IPS DF 6.9 (cell line): ENCODE measurements at regions not wholly inside any gene's neighbourhood (a gene's known extent, or its start where the extent isn't known, plus 50 kb on each side); places are given as distances from the start of the nearest gene placed in this dataset.

Experiments
- DNase-seq: peaks from one replicate; pipeline ENCODE4 v3.0.0-alpha.2; 2013; ENCODE audit warnings: low read depth, low spot score
- H3K27ac ChIP-seq: one replicate; pipeline ENCODE4 v1.5.1; 2013; ENCODE audit warnings: low read length, control low read depth
- H3K27me3 ChIP-seq: 2 replicates; pipeline ENCODE4 v1.6.1; 2013; ENCODE audit warnings: mild to moderate bottlenecking, low read length; ENCODE audit not compliant: control insufficient read depth, insufficient read depth
- H3K36me3 ChIP-seq: 2 replicates; pipeline ENCODE4 v1.6.1; 2013; ENCODE audit warnings: low read length; ENCODE audit not compliant: control insufficient read depth, insufficient read depth
- H3K4me1 ChIP-seq: 2 replicates; pipeline ENCODE4 v1.6.1; 2013; ENCODE audit warnings: low read length; ENCODE audit not compliant: control insufficient read depth, insufficient read depth
- H3K4me3 ChIP-seq: 2 replicates; pipeline ENCODE4 v1.5.1; 2013; ENCODE audit warnings: mild to moderate bottlenecking, low read length
- H3K9me3 ChIP-seq: 2 replicates; pipeline ENCODE4 v1.6.1; 2013; ENCODE audit warnings: low read length, inconsistent platforms; ENCODE audit not compliant: control insufficient read depth, insufficient read depth
- WGBS: extraction: QIAGEN DNeasy Blood & Tissue Kit; methylation state at CpG from one replicate; pipeline ENCODE4 v1.1.7; 2013; ENCODE audit warnings: mixed read lengths, missing lambda C conversion rate; ENCODE audit not compliant: insufficient read length, insufficient coverage; 5-methylcytosine and 5-hydroxymethylcytosine counted together

DNA sequence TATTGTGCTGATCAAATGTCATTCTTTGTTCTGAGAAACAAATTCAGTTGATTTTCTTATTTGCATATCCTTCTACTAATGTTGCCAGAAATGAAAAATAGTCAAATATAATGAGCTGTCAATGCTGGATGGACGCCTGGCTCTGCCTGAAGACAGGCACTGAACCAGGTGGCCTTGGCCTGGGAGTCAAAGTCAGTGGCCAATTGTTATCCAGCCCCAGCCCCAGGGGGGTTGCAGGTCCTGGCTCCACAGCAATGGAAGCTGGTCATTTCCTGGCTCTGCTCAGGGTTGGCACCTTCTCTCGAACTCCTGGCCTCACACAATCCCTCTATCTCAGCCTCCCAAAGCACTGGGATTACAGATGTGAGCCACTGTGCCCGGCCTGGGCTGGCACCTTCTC, 176.8 kb upstream of the GLI2 start:
- H3K27me3 ChIP-seq = no peaks in the 10 kb centered on the region
- no peaks in the 10 kb centered on the region for H3K9me3 ChIP-seq
- H3K36me3 ChIP-seq = no peaks in the 10 kb centered on the region
- no peaks in the 10 kb centered on the region for H3K4me1 ChIP-seq
- H3K27ac ChIP-seq = no peak overlapping the region
- no peak overlapping the region for H3K4me3 ChIP-seq
- no peak for DNase-seq
- WGBS = no CpG with 5 or more reads among the region's 3 CpGs

DNA sequence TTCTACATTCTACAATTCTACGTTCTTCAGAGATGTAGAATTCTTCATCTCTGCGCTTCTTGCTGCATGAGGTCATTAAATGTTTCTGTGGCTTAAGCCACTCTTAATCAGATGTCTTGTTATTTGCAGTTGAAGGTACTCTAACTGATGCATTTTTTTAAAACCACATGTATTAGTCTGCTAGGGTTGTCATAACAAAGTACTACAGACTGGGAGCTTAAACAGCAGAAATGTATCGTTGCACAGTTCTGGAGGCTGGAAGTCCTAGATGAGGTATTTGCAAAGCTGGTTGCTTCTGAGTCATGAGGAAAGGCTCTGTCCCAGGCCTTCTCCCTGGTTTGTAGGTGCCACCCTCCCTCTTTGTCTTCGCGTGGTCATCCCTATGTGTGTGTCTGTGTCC, 176.3 kb upstream of the GLI2 start:
- no peak for DNase-seq
- no peaks in the 10 kb centered on the region for H3K9me3 ChIP-seq
- no peaks in the 10 kb centered on the region for H3K4me1 ChIP-seq
- no peaks in the 10 kb centered on the region for H3K36me3 ChIP-seq
- WGBS = no CpG with 5 or more reads among the region's 5 CpGs
- H3K27me3 ChIP-seq = no peaks in the 10 kb centered on the region
- no peak overlapping the region for H3K27ac ChIP-seq
- no peak overlapping the region for H3K4me3 ChIP-seq

DNA sequence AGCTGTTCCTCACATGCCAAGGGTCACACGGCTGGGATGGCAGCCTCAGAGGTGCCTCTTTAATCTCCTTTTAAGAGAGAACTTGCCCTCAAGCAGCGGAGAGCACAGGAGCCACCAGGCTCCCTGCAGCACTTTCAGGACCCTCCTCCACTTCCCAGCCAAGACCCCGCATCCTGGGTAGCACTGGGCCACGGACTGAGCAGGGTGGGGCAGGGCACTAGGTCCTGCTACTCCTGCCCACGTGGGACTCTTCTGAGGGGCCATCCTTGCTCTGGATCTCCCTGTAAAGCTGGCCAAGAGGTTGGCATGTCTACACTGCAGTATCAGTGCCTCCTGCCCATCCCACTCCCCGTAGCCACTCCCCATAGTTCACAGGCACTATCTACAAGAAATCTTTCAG, 175.3 kb upstream of the GLI2 start:
- no peaks in the 10 kb centered on the region for H3K4me1 ChIP-seq
- no peak overlapping the region for H3K27ac ChIP-seq

DNA sequence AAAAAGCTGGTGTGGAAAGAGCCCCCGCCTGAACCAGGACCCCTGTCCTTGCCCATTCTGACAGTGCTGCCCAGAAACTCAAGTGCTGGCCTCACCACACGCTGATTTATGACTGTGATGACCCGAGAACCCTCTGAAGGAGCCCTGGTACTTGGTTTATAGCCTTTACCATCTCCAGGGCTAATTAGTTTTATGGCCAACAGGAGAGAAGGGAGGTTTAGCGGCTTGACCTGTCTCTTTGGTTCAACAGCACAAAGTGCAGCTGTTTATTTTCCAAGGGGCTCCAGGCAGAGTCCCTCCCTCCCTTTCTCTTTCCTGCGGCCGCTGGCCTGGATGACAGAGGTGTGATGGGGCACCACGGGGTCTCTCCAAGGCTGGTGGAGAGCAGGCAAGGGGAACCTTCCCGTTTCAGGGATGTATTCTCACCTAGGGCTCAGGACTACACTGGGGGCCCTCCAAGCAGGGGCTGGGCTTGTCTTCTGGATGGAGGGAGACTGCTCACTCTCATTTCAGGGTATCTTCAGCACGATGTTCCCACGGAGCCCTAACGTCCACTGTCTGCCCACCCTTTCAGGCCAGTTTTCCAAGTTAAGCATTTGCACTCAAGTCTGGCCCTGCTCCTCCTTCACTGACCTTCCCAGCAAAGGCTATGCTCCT, 174.2 kb upstream of the GLI2 start:
- DNase-seq = no peak
- H3K36me3 ChIP-seq = no peaks in the 10 kb centered on the region
- no peaks in the 10 kb centered on the region for H3K4me1 ChIP-seq
- H3K27me3 ChIP-seq = no peaks in the 10 kb centered on the region
- no peak overlapping the region for H3K27ac ChIP-seq
- WGBS = no CpG with 5 or more reads among the region's 11 CpGs
- no peaks in the 10 kb centered on the region for H3K9me3 ChIP-seq
- H3K4me3 ChIP-seq = no peak overlapping the region

More for the DNA sequence above, 175.3 kb upstream of the GLI2 start:
- Histone ChIP-seq H3K36me3 (no peaks in the 10 kb centered on the region), H3K9me3 (no peaks in the 10 kb centered on the region), H3K4me3 (no peak overlapping the region), H3K27me3 (no peaks in the 10 kb centered on the region)
- WGBS = no CpG with 5 or more reads among the region's 6 CpGs
- DNase-seq = no peak

DNA sequence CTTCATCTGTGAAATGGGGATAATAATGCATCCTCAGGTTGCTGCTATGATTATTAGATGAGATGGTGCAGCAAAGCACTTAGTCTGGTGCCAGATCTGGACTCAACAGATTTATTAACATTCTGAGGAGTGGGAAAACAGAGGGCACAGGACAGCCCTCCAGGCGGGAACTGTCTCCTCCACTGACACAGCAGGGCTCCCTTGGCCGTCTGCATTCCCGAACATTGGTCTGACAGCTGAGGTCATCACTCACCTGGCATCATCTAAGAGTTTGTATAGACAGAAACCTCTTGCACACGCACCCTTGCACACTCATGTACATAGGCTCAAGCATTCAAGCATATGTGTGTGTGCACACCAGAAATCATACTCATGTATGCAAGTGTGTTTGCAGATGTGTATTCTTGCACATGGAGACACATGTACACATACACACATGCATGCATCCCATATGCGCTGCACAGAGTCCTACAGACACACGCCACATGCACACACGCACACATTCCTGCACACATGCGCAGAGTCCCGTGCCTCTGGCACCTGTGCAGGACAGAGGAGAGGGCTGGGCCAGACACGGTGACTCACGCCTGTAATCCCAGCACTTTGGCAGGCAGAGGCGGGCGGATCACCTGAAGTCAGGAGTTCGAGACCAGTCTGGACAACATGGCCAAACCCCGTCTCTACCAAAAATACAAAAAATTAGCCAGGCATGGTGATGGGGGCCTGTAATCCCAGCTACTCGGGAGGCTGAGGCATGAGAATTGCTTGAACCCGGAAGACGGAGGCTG, 173.3 kb upstream of the GLI2 start:
- H3K4me3 ChIP-seq = no peak overlapping the region
- H3K27me3 ChIP-seq = no peaks in the 10 kb centered on the region
- H3K27ac ChIP-seq = no peak overlapping the region
- no peaks in the 10 kb centered on the region for H3K4me1 ChIP-seq
- H3K36me3 ChIP-seq = no peaks in the 10 kb centered on the region
- DNase-seq = no peak
- H3K9me3 ChIP-seq = no peaks in the 10 kb centered on the region
- WGBS = no CpG with 5 or more reads among the region's 18 CpGs

DNA sequence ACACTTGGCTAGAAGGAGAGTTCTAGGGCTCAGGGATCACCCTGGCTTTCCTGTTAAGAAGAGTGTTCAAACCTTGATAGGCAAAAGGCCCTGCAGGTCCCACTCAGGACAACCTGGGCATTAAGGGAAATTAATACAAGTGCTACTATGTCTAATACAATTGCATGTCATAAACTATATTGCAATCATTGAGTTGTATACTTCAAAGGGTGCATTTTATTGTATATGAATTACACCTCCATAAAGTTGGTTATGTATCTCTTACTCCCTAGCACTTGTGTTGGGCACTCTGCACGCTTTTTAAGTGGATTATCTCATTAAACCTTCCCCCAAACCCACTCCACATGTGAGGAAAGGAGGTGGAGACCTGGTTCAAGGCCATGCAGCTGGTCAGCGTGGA, 172.1 kb upstream of the GLI2 start:
- H3K4me1 ChIP-seq = no peaks in the 10 kb centered on the region
- no peaks in the 10 kb centered on the region for H3K36me3 ChIP-seq
- DNase-seq = no peak
- no peak overlapping the region for H3K4me3 ChIP-seq
- H3K9me3 ChIP-seq = no peaks in the 10 kb centered on the region
- H3K27me3 ChIP-seq = no peaks in the 10 kb centered on the region
- no CpG with 5 or more reads among the region's 2 CpGs for WGBS
- H3K27ac ChIP-seq = no peak overlapping the region

DNA sequence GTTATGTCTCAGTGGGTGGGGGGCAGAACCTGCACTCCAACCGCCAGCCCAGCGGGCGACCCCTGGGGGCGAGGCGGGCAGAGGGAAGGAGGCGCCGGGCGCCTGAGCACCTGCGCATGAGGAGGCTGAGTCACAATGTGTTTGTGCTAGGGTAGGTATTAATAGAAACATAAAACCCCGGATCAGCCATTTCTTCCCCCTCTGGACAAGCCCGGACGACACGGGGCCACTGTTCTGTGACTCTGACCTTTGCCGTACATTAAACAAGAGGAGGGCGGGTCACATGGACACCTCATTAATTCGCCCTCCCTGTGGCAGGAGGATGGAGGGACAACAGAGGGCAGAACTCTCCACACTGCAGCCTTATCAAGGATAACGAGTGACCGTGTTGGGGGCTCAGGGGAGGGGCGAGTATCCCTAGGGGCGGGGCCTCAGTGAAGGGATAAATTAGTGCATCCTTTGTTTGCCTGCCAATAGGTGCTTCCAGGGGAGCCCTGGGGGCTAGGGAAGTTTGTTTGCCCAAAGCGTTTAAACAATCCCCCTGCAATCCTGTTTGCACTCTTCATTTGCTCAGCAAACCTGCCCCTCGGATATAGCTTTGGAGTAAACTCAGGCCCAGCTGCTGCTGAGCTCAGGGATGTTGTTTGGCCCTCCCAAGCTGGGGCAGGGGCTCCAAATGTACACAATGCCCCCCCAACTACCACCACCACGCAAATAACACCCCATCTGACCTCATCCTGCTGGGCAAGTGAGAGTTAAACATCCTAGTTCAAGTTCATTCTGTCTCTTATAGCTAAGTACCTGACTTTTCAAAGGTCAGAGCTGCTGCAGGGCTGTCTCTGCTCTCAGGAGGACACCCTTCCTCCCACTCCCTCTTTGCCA, 171.2 kb upstream of the GLI2 start:
- Histone ChIP-seq H3K9me3 (no peaks in the 10 kb centered on the region), H3K36me3 (no peaks in the 10 kb centered on the region), H3K4me1 (no peaks in the 10 kb centered on the region), H3K27me3 (no peaks in the 10 kb centered on the region), H3K27ac (no peak overlapping the region), H3K4me3 (no peak overlapping the region)
- WGBS = no CpG with 5 or more reads among the region's 23 CpGs
- DNase-seq = no peak

DNA sequence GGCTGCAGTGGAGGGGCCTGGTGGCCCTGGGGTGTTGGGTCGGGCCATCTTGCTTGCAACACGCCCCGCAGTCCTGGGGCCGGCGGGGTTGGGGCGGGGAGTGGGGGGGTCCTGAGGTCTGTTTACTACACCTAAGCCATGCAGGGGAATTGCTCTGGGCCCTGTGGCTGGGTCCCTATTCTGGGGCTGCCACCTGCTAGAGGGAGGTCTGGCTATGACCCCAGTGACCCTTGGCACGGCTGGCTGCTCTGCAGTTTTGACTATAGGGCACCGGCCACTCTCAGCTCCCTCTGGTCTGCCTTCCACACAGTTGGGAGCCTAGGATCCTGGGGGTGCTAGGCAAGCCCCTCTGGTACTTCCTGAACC, 170.6 kb upstream of the GLI2 start:
- no peak overlapping the region for H3K27ac ChIP-seq
- H3K4me1 ChIP-seq = no peaks in the 10 kb centered on the region
- no peak overlapping the region for H3K4me3 ChIP-seq
- no peaks in the 10 kb centered on the region for H3K36me3 ChIP-seq
- DNase-seq = no peak
- WGBS = no CpG with 5 or more reads among the region's 8 CpGs
- H3K9me3 ChIP-seq = no peaks in the 10 kb centered on the region
- H3K27me3 ChIP-seq = no peaks in the 10 kb centered on the region

DNA sequence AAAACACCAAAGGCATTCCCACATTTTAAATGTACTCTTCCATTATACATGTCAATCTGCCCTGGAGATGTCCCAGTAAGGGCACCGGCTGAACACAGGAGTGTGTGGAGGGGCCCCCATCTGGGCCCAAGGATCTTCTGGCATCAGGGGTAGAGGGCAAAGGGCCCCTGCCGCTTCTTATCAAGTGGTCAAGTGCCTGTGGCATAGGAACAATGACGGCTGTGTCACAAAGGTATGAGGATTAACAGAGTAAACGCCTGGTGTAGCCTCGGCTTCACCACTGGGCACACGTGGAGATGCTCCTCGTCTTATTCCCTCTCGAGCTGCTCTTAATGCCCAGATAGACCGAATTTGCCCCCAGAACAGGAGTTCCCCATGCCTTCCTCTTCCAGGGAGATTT, 169.7 kb upstream of the GLI2 start:
- no peak for DNase-seq
- no peaks in the 10 kb centered on the region for H3K36me3 ChIP-seq
- no peaks in the 10 kb centered on the region for H3K9me3 ChIP-seq
- no peak overlapping the region for H3K27ac ChIP-seq
- no peak overlapping the region for H3K4me3 ChIP-seq
- no peaks in the 10 kb centered on the region for H3K27me3 ChIP-seq
- H3K4me1 ChIP-seq = no peaks in the 10 kb centered on the region
- WGBS = no CpG with 5 or more reads among the region's 9 CpGs

DNA sequence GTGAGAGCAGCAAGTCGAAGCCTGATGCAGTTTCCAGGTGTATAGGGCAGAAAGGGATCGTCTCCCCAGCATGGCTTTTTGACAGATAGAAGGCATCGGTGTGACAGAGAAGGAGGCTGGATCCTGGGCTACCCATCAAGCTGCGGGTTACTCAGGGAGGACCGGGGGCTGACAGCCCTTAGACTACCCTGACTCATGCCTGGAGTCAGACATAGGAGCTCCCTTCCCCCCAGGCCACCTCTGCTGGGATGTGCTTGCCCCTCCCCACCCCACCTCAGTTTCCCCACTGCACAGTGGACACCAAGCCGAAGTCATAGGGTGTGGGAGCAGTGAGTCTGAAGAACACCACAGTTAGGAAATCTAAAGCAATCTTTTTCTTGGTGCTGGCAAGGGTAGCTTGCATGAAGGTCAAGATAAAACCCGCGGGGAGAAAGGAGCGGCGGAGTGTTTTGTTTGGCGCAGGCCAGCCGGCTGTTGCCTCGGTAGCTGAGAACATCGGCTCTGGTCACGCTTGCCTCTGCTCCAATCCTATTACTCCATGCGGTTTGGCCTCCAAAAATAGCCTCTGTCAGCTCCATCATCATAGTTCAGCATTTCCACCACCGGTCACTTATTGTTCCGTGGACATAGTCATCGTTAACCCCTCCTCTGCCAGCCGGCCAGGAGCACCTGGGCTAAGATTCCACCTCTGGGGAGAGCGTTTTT, 169.2 kb upstream of the GLI2 start:
- H3K36me3 ChIP-seq = no peaks in the 10 kb centered on the region
- no peak overlapping the region for H3K4me3 ChIP-seq
- H3K4me1 ChIP-seq = no peaks in the 10 kb centered on the region
- no peak for DNase-seq
- no peak overlapping the region for H3K27ac ChIP-seq
- H3K9me3 ChIP-seq = no peaks in the 10 kb centered on the region
- WGBS = no CpG with 5 or more reads among the region's 21 CpGs
- H3K27me3 ChIP-seq = no peaks in the 10 kb centered on the region
